Upper lobe of left lung (tissue), 6 donors: ENCODE measurements at regions not wholly inside any gene's neighbourhood (a gene's known extent, or its start where the extent isn't known, plus 50 kb on each side); places are given as distances from the start of the nearest gene placed in this dataset.

Experiments
- ATAC-seq, 2 donors: fragments of 200-7000 bp; cut with Tn5 transposase; one replicate each; pipeline ENCODE4 v1.9.1; 2022; ENCODE audit warnings: mild to moderate bottlenecking in 2 of 2, moderate library complexity in 2 of 2; ENCODE audit not compliant: low FRiP score in 2 of 2
- DNase-seq, 2 donors: peaks; one replicate each; pipeline ENCODE4 v3.0.0-alpha.2; 2019 to 2020
- H3K27ac ChIP-seq, 4 donors: fragments of 200-600 bp; sonication (generic); one replicate each; pipeline ENCODE4 v1.5.1; 2016 to 2019
- H3K27me3 ChIP-seq, 4 donors: fragments of 200-600 bp; sonication (generic); one replicate each; pipeline ENCODE4 v1.5.1; 2017 to 2019
- H3K36me3 ChIP-seq, 4 donors: fragments of 200-600 bp; sonication (generic); one replicate each; pipeline ENCODE4 v1.5.1; 2016 to 2019
- H3K4me1 ChIP-seq, 4 donors: fragments of 200-600 bp; sonication (generic); one replicate each; pipeline ENCODE4 v1.5.1; 2018 to 2019
- H3K4me3 ChIP-seq, 4 donors: fragments of 200-600 bp; sonication (generic); one replicate each; pipeline ENCODE4 v1.5.1; 2017 to 2019; ENCODE audit warnings: mild to moderate bottlenecking in 2 of 4, moderate library complexity in 1 of 4
- H3K9me3 ChIP-seq, 4 donors: fragments of 200-600 bp; sonication (generic); one replicate each; pipeline ENCODE4 v1.5.1; 2018 to 2019
- CTCF ChIP-seq, 6 experiments: fragments of 450-650 bp in 4 of 6; fragments of 200-600 bp in 2 of 6; sonication (generic) in 2 of 6; IDR thresholded peaks; one replicate each; pipeline ENCODE4 v1.5.1; 2016 to 2019; ENCODE audit warnings: antibody characterized with exemption in 6 of 6
- EP300 ChIP-seq, 4 donors: sonication (generic); formaldehyde crosslinking; IDR thresholded peaks; one replicate each; pipeline ENCODE4 v1.5.1; 2017; ENCODE audit warnings: antibody characterized with exemption in 4 of 4, control low read depth in 2 of 4
- POLR2A ChIP-seq, 4 donors: fragments of 450-650 bp; IDR thresholded peaks; one replicate each; pipeline ENCODE4 v1.5.1; 2016 to 2017; ENCODE audit warnings: antibody characterized with exemption in 4 of 4, mild to moderate bottlenecking in 2 of 4
- POLR2AphosphoS5 ChIP-seq, 2 donors: sonication (generic); formaldehyde crosslinking; IDR thresholded peaks; one replicate each; pipeline ENCODE4 v1.5.1; 2017; ENCODE audit warnings: antibody characterized with exemption in 2 of 2
- WGBS, 2 donors: methylation state at CpG; one replicate each; pipeline ENCODE4 v1.1.5; 2017 to 2018; 5-methylcytosine and 5-hydroxymethylcytosine counted together
- donor health status: DM: no; HTN: no; CAD: no; lungs with moderate emphysema.
- donor health status: DM: no; HTN: yes; CAD: no; lungs with severe emphysema.

GRCh38 chr2:239728751-239729150 is 296.4 kb downstream of the NDUFA10 start:
- TF ChIP-seq POLR2AphosphoS5 (IDR thresholded peaks at IDR 0.05) = no peak
- TF ChIP-seq EP300 (IDR thresholded peaks at IDR 0.05) = no peak
- TF ChIP-seq CTCF (IDR thresholded peaks at IDR 0.05) = no peak
- TF ChIP-seq POLR2A (IDR thresholded peaks at IDR 0.05) = no peak
- no peaks in the 10 kb centered on the region for H3K36me3 ChIP-seq
- no peak overlapping the region for H3K4me3 ChIP-seq
- H3K4me1 ChIP-seq = no peaks in the 10 kb centered on the region
- 87 to 93% methylated on average over 14 to 15 of the region's 15 CpGs for WGBS, 2 donors
- no peaks in the 10 kb centered on the region for H3K9me3 ChIP-seq
- no peak overlapping the region for H3K27ac ChIP-seq
- no peak for ATAC-seq
- no peak for DNase-seq
- no peaks in the 10 kb centered on the region for H3K27me3 ChIP-seq

GRCh38 chr2:239727776-239728600 is 297.2 kb downstream of the NDUFA10 start:
- H3K9me3 ChIP-seq = no peaks in the 10 kb centered on the region
- H3K4me3 ChIP-seq = no peak overlapping the region
- no peak for ATAC-seq
- DNase-seq = peak in 1 of 2 donors; percentile 68
- no peaks in the 10 kb centered on the region for H3K36me3 ChIP-seq
- TF ChIP-seq POLR2A (IDR thresholded peaks at IDR 0.05) (no peak), CTCF (IDR thresholded peaks at IDR 0.05) (no peak)
- no peaks in the 10 kb centered on the region for H3K4me1 ChIP-seq
- no peak overlapping the region for H3K27ac ChIP-seq
- 87 to 89% methylated on average over 18 to 26 of the region's 30 CpGs for WGBS, 2 donors
- H3K27me3 ChIP-seq = no peaks in the 10 kb centered on the region

GRCh38 chr2:239727182-239727775 is 297.9 kb downstream of the NDUFA10 start:
- Histone ChIP-seq H3K9me3 (no peaks in the 10 kb centered on the region), H3K4me1 (no peaks in the 10 kb centered on the region), H3K36me3 (no peaks in the 10 kb centered on the region), H3K27me3 (no peaks in the 10 kb centered on the region), H3K27ac (no peak overlapping the region), H3K4me3 (no peak overlapping the region)
- no peak for TF ChIP-seq POLR2AphosphoS5 (IDR thresholded peaks at IDR 0.05)
- no peak for TF ChIP-seq CTCF (IDR thresholded peaks at IDR 0.05)
- TF ChIP-seq POLR2A (IDR thresholded peaks at IDR 0.05) = no peak
- TF ChIP-seq EP300 (IDR thresholded peaks at IDR 0.05) = no peak
- ATAC-seq (no peak), DNase-seq (peak; percentile 5 to 57)
- 84 to 94% methylated on average over 5 to 15 of the region's 16 CpGs for WGBS, 2 donors

GRCh38 chr2:239726631-239727181 is 298.4 kb downstream of the NDUFA10 start:
- TF ChIP-seq POLR2A (IDR thresholded peaks at IDR 0.05) (no peak), EP300 (IDR thresholded peaks at IDR 0.05) (no peak), POLR2AphosphoS5 (IDR thresholded peaks at IDR 0.05) (no peak), CTCF (IDR thresholded peaks at IDR 0.05) (no peak)
- no peaks in the 10 kb centered on the region for H3K36me3 ChIP-seq
- ATAC-seq (no peak), DNase-seq (peak; percentile 16 to 72)
- no peaks in the 10 kb centered on the region for H3K9me3 ChIP-seq
- H3K27ac ChIP-seq = no peak overlapping the region
- no peaks in the 10 kb centered on the region for H3K27me3 ChIP-seq
- H3K4me3 ChIP-seq = no peak overlapping the region
- WGBS, 2 donors = 87 to 88% methylated on average over 9 to 13 of the region's 13 CpGs
- no peaks in the 10 kb centered on the region for H3K4me1 ChIP-seq
